ENCODE measurements at regions not wholly inside any gene's neighbourhood (a gene's known extent, or its start where the extent isn't known, plus 50 kb on each side); places are given as distances from the start of the nearest gene placed in this dataset.
"Not testable (repeated sequence)": the region's sequence is repeated elsewhere in the genome, so short reads cannot be mapped to it uniquely, and the experiment has no call there.

DNA sequence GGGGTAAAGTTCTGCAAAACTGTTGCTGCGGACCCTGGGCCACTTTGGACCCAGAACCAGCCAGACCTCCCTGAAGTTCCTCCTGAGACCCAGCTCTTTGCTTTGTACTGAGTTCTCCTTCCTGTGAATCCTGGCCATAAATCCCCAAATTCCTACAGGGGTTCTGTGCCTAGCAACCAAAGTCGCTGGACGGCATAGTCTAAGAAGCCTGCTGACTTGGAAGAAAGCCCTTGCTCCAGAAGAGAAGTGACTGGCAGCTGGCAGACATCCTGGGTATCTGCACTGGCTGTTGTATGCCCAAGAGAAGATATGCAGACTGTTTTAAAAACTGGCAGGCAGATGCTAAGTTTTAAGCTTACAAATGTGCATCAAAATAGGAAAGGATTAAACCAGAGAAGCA, 99.9 kb upstream of the SLC24A4 start:
- no peak for DNase-seq

DNA sequence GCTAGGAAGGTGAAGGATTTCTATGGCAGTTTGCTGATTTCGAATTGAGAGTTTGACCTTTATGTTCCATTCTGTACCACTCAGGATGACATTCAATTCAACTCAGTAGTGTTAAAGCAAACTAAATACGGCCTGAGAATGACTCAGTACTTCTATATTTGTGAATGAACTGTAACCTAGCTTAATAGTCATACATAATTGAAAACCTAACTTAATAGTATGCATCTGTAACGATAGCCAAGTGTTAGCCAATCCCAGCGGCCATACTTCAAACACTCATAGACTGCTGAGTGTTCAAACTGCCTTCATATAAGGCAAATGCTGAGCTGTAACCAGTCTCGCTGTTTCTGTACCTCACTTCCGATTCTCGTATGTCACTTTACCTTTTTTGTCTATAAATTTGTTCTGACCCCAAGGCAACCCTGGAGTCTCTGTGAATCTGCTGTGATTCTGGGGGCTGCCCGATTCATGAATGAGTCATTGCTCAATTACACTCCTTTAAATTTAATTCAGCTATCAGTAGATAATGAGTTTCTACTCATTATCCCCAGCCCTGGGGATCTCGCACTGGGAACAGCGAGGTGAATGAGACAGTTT, 98.5 kb upstream of the SLC24A4 start:
- no peak for DNase-seq

DNA sequence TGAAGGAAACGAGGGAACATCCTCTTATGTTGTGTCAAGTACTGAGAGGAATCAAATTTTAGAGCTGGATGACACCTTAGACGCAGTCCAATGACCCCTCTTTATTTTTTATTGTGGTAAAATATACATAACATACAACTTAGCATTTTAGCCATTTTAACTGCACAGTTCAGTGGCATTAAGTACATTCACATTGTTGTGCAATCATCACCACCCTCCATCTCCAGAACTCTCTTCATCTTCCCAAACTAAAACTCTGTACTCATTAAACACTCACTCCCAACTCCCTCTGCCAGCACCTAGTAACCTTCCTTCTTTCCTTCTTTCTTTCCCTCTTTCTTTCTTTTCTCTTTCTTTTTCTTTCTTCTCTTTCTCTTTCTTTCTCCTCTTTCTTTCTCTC, 97.2 kb upstream of the SLC24A4 start:
- no peak for DNase-seq

DNA sequence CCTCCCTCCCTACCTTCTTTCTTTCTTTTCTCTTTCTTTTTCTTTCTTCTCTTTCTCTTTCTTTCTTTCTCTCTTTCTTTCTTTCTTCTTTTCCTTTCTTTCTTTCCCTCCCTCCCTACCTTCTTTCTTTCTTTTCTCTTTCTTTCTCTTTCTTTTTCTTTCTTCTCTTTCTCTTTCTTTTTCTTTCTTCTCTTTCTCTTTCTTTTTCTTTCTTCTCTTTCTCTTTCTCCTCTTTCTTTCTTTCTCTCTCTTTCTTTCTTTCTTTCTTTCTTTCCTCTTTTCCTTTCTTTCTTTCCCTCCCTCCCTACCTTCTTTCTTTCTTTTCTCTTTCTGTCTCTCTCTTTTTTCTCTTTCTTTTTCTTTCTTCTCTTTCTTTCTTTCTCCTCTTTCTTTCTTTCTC, 96.8 kb upstream of the SLC24A4 start:
- not testable (repeated sequence) for DNase-seq

DNA sequence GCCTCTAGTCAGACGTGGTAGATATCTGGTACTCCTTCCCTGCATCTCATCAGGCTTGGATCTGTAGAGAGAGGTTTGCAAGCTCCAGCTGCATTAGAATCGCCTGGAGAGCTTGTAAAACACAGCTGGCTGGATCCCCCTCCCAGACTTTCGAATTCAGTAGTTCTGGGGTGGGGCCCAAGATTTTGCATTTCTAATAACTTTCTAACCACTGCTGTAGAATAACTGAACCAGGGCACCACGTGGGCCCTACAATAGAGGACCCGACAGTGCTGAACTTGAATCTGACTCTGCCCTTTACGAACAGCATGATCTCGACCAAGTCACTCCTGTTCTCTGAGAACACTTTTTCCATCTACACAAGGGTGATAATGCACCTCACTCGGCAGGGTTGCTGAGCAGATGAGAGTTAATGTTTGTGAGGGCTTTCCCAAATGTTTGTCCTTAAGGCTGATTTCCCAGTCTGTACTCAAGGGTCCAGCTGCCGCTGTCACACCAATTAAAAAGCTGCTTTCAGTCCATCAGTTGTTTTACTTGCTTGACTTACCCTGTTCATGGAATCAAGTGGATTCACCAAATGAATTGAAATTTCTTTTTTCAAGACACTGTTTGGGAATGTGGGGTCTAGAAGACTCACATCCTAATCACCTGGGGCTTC, 86.6 kb upstream of the SLC24A4 start:
- DNase-seq: no peak

DNA sequence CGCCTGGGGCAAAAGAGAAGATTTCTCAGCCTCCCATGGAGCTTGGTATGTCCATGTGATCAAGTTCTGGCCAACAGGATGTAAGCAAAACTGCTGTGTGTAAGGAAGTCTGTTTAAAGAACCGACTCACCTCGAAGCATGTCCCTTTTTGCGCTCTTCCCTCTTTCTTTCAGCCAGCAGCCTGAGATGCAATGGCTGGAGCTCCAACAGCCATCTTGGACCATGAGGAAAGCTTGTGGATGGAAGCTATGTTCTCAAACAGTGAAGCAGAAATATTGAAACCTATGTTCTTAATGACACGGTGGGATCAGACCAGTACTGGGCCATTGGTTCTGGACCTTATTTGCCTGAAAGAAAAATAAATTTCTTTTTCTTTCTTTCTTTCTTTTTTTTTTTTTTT, 82.3 kb upstream of the SLC24A4 start:
- DNase-seq: no peak

DNA sequence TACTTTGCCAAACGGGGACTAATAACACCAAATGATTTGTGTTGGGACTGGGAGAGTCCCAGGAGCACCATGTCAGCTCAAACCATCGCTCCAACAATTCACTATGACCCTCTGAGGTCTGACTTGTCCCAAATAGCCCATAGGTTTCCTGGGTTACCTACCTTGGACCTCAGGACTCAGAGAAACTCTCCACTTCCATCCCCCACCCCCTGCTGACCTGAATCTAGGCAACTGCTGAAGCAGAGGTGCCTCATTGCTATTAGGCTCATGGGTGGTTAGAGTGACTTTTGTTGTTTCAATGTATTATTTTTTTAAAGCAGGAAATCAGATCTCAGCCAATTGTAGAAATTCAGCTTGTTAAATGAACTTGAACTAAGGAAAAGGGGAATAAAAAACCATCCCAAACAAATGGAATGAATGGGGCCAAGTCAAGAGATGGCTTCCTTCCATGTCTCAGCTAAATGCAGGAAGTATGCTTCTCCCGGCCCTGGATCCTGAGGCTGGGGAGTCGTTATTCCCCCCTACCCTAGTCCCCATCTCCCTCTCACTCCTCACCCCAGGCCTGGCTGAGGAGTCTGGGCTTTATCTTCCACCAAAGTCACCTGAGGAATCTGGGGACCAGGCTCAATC, 80.9 kb upstream of the SLC24A4 start:
- DNase-seq: no peak

DNA sequence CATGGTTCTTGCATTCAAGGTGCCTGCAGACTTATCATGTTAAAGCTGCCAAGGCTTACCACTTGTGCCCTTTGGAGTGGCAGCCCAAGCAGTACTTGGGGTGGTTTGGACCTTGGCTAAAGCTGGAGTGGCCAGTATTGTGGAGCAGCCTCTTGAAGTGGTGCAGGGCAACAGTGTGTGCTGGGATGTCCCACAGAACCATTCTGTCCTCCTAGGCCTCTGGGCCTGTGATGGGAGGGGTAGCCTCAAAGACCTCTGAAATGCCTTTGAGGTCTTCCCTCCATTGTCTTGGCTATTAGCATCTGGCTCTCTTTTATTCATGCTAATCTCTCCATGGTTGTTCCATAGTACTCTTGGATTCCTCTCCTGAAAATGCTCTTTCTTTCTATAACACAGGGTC, 78.2 kb upstream of the SLC24A4 start:
- no peak for DNase-seq

DNA sequence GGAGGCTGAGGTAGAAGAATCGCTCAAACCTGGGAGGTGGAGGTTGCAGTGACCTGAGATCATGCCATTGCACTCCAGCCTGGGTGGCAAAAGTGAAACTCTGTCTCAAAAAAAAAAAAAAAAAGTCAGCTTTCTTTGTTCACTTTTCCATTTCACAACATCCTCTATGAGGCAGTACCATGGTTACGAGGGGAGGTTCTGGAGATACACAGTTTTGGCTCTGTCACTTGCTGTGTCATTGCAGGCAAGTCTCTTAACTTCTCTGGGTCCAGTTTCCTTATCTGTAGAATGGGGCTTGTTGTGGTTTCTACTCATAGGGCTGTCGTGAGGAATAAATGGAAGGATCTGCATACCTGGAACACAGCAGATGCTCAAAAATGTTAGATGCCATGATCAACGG, 75.6 kb upstream of the SLC24A4 start:
- DNase-seq: no peak

DNA sequence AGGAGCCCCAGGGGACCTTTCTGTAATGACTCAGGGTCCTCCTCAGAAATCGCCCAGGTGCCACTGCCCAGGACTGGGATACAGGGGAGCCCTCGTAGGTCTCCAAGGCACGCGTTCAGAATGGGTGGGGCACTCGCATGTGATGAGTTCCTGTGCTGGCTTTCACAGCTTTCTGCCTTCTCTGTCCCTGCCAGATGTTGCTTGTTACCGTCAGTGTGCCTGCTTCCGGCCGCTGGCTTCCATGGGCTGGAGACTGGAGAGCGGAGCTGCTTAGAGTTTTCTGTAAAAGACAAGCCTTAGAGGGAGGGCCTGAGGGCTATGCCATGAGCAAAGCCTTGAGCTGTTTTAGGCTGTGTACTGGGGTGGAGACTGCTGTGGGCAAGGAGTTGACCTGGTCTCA, 75.0 kb upstream of the SLC24A4 start:
- DNase-seq: no peak

DNA sequence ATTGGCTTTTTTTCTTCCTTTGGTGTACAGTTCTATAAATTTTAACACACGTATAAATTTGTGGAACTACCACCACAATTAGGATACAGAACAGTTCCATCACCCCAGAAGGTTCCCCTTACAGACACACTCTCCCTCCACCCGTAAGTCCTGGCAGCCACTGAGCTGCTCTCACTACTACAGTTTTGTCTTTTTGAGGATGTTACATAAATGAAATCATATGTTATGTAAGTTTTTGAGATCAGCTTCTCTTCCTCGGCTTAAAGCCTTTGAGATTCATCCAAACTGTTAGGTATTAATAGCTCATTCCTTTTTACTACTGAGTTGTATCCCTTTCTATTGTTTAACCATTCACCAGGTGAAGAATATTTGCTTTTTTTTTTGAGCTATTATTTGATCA, 74.3 kb upstream of the SLC24A4 start:
- DNase-seq: no peak

DNA sequence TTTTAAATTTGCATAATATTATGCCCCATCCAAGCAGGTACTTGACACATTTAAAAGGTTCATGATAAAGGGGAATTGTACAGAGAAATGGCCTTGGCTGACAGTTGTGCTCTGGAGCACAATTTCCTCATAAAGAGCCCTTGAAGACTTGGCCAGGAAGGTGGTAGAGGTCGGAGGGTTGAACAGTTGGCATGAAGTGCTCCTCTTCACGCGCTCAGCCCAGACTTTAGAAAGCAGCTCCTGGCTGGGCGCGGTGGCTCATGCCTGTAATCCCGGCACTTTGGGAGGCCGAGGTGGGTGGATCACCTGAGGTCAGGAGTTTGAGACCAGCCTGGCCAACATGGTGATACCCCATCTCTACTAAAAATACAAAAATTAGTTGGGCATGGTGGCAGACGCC, 72.6 kb upstream of the SLC24A4 start:
- DNase-seq: not testable (repeated sequence)

DNA sequence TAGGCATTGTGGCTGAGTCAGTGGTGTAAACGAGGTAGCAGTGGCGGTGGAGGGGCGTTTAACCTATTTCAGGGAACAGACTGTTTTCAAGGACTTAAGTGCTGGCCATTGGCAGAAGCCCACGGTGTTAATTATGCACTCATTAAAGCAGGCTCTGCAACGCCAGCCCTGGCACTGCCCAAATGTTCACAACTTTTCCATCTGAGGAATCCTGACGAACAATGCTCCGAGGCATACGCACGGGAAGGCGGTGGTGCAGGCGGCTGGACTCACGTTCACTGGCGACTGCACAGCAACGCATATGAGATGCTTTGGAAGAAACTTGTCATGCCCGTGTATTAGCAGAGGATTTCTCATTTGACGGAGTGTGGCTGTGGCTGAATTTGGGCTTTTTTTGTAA, 70.6 kb upstream of the SLC24A4 start:
- peak; percentile 28 for DNase-seq

DNA sequence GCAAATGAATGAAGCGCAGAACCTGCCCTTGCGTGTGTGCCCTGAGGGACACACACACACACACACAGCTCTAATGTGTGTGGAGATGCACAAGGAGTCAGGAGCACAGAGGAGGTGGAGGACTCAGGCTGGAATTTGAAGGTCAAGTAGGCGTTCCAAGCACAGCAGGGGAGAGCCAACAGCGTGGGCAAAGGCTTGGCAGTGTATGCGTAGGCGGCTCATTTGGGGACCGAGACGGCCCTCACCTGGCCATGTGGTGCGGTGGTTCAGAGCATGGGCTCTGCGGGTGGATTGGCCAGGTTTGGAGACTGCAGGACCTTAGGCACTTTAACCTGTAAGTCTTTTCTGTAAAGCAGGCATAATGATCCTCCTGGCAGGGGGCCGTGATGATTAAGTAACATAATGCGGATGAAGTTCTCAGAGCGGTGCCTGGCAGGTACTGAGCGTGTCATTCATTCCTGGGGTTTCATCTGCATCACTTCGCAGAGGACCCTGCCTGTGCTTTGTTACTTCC, 69.5 kb upstream of the SLC24A4 start:
- no peak for DNase-seq

DNA sequence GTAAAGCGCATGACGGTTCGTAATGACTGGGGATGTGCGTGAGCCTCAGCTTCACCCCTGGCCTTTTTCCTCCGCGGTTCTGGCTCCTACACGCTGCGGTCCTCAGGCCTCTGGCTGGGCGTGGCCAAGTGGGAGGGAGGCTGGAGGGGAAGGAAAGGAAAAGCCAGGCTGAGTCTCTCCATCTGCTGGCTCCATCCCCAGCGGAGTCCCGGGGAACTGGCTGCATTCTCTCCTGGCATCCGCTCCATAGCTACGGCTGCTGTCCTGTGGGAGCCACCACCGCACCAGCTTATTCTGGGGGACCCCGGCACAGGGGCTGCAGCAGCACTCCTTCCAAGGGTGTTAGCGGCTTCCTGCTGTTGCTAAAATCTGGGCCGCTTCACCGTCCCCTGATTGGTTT, 68.2 kb upstream of the SLC24A4 start:
- DNase-seq: peak; percentile 36

DNA sequence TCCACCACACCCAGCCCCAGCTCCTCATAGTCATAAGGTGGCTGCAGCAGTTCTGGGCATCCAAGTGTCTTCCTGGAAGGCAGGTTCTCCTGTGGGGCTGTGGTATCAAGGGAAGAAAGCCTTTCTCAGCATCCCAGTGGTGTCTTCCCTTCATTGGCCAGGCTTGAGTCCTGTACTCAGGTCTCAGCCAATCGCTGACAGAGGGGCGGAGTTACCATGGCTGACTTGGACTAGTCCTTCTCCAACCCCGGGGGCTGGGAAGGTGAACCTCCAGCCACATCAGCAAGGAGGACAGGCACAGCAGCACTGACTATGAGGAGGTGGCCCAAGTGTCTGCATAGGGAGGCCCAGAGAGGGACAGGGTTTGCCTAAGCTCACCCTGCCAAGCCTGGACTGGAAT, 64.0 kb upstream of the SLC24A4 start:
- DNase-seq: no peak

DNA sequence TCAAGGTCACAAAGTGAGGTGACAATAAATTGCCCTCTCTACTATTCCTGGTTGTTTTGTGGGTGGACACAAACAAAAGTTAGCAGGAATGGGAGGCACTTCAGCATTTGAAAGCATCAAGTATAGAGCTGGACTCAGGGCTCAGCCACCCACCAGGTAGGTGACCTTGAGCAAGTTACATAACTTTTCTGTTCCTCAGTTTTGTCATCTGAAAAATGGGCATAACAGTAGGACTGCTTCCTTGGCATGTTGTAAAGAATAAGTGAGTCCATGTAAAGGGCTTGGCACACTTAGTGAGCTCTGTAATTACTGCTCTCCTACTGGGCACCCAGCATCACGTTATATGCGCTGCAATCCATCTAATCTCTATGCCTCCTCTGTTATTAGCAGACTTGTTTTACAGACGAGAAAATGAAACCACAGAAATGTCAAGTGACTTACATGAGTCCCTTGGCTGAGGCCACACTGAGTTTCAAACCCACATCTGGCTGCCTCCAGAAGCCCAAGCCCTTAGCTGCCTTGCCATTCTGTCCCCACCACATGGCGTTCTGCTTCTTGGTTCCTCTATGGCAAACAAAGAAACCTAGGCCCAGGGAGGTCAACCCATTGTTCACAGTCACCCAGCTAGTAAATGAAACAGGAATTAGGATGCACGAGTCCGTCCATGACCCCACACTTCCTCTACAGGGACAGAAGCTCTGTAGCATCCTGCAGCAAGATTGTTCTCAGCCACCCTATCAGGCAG, 63.2 kb upstream of the SLC24A4 start:
- no peak for DNase-seq

DNA sequence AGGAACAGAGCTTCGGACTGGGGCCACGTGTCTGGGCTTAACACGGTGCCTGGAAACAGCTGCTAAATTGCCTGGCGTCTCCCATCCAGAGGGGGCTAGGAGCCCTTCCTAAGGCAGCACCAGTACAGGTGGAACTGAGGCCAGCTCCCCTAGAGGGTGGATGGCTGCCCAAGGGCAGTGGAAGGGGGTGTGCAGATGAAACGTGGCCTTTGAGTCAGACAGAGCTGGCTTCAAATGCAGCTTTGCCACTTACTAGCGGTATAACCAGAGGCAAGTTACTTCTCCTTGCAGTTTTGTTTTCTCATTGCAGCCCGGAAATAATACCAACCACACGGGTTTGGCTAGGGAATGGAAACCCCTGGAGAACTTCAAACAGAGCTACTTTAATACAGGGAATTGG, 59.3 kb upstream of the SLC24A4 start:
- no peak for DNase-seq

DNA sequence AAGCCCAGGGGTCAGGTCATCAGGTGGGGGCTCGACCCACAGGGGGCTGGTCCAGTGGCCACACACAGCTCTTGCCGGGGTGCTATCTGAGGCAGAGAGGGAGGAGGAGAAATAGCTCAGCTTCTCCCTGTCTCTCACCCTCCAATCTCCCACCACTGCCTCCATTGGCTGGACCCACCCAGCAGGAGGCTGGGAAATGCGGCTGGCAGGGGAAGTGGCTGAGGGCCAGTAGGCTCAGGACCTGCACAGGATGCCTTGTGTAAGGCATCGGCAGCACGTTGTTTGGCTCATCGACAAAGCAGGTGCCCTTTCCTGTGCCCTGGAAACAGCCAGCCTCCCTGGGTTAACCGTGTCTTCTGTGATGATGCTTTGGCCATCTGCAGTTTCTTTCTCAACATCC, 58.8 kb upstream of the SLC24A4 start:
- DNase-seq: no peak

DNA sequence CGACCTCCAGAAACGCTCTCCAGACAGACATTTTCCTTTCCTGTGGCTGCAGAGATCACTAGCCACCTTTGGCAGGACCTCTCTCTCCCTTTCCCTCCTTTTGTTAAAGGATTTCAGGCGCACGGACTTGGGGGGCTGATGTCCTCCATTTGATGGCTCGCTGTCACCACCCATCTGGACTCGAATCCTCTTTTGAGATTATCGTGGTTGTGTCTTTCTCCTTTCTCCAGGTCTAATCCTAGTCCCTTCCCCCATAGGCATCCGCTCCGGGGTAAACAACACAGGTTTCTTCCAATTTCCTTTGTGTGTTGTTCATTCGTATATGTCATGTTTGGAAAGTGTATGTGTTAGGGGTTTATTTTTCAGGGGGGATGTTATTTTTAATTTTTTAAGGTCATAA, 56.7 kb upstream of the SLC24A4 start:
- DNase-seq: no peak
